ENCODE measurements at regions not wholly inside any gene's neighbourhood (a gene's known extent, or its start where the extent isn't known, plus 50 kb on each side); places are given as distances from the start of the nearest gene placed in this dataset.

- TF ChIP-seq CTCF (conservative IDR thresholded peaks at IDR 0.05 in 1 of 2, IDR thresholded peaks at IDR 0.05 in 1 of 2; ENCODE audit: extremely low read depth in 1 of 2, insufficient read depth in 1 of 2, low read depth in 1 of 2, low read length in 2 of 2) (no peak), EZH2 (IDR thresholded peaks at IDR 0.05; ENCODE audit: borderline replicate concordance, low read length) (no peak)
These were observed 59.8 kb upstream of the ADAMTS2 start for GRCh38 chr5:179405054-179405416.

Data from mammary epithelial cell (primary cell).